ENCODE measurements at regions not wholly inside any gene's neighbourhood (a gene's known extent, or its start where the extent isn't known, plus 50 kb on each side); places are given as distances from the start of the nearest gene placed in this dataset.

GRCh38 chr22:27615408-27615807, 186.1 kb downstream of the MN1 start:
- no peak for DNase-seq

GRCh38 chr22:27616033-27616432, 185.5 kb downstream of the MN1 start:
- no peak for DNase-seq

- DNase-seq: no peak
Observed at GRCh38 chr22:27617214-27617881, 184.2 kb downstream of the MN1 start.

- DNase-seq: no peak
Observed at GRCh38 chr22:27620367-27621154, 181.0 kb downstream of the MN1 start.

- no peak for DNase-seq
Observed at GRCh38 chr22:27621486-27622070, 180.0 kb downstream of the MN1 start.

GRCh38 chr22:27624042-27624441, 177.5 kb downstream of the MN1 start:
- no peak for DNase-seq

GRCh38 chr22:27624705-27625104, 176.9 kb downstream of the MN1 start:
- DNase-seq: no peak

- DNase-seq: no peak
Observed at GRCh38 chr22:27625769-27626674, 175.5 kb downstream of the MN1 start.

- no peak for DNase-seq
Observed at GRCh38 chr22:27626675-27627443, 174.7 kb downstream of the MN1 start.

GRCh38 chr22:27627444-27627833, 174.1 kb downstream of the MN1 start:
- DNase-seq: no peak

GRCh38 chr22:27627901-27628300, 173.7 kb downstream of the MN1 start:
- DNase-seq: no peak

GRCh38 chr22:27628341-27628740, 173.2 kb downstream of the MN1 start:
- no peak for DNase-seq

- DNase-seq: no peak
Observed at GRCh38 chr22:27628891-27629631, 172.5 kb downstream of the MN1 start.

- DNase-seq: no peak
Observed at GRCh38 chr22:27629908-27630673, 171.5 kb downstream of the MN1 start.

- DNase-seq: no peak
Observed at GRCh38 chr22:27630754-27631153, 170.8 kb downstream of the MN1 start.

GRCh38 chr22:27631641-27632040, 169.9 kb downstream of the MN1 start:
- DNase-seq: no peak

GRCh38 chr22:27632451-27633295, 168.9 kb downstream of the MN1 start:
- DNase-seq: no peak

- DNase-seq: no peak
Observed at GRCh38 chr22:27633296-27633871, 168.2 kb downstream of the MN1 start.

- no peak for DNase-seq
Observed at GRCh38 chr22:27634043-27634740, 167.4 kb downstream of the MN1 start.

All from NK-92 treated with Interleukin-12 subunit alpha and Interleukin-12 subunit beta, amount 100 ng/mL, for 24 hours (cell line).